Ureter (tissue), 1 donor: ENCODE measurements at regions not wholly inside any gene's neighbourhood (a gene's known extent, or its start where the extent isn't known, plus 50 kb on each side); places are given as distances from the start of the nearest gene placed in this dataset.

ENCODE experiments used
- DNase-seq: peaks from one replicate; pipeline ENCODE4 v3.0.0-alpha.2; 2020; ENCODE audit warnings: low spot score
- donor health status: DM: yes; HTN: yes; CAD: no.

DNA sequence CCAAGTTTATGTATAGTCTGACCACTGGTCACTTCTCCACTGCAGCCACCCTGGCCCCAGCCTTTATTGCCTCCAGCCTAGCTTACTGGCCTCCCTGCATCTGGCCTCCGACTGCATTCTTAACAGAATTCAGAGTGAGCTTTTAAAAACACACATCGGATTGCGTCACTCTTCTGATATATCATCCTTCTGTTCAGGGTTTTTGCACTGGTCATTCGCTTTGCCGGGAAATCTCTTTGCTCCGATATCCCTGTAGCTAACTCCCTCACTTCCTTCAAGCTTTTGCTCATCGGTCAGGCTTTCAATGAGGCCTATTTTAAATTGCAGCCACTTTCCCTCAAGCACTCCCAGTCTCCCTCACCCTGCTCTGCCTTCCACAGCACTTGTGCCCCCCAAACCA is 101.6 kb upstream of the DLX2 start:
- no peak for DNase-seq

GRCh38 chr2:172204762-172205161 is 102.1 kb upstream of the DLX2 start:
- DNase-seq = no peak

DNA sequence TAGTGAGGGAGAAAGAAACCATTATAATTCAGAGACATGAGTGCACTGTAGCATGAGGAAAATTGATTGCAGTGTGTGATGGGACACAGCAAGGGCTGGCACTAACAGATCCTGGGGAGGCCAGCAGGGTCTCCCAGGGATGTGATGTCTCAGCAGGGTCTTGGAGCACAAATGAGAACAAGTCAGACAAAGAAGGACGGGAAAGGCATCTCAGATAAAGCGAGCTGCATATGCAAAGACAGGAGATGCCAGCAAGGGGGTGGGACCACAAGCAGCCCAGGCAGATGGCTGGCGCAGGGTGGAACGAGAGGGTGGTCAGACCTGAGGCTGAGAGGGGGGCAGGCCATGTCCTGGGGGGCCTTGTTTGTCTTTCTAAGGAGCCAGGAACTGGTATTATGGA is 102.6 kb upstream of the DLX2 start:
- no peak for DNase-seq

- DNase-seq = no peak
These were observed 105.2 kb upstream of the DLX2 start for GRCh38 chr2:172207911-172208310.

GRCh38 chr2:172208791-172209325 is 106.2 kb upstream of the DLX2 start:
- DNase-seq = no peak

- no peak for DNase-seq
These were observed 107.9 kb upstream of the DLX2 start for GRCh38 chr2:172210599-172210998.

DNA sequence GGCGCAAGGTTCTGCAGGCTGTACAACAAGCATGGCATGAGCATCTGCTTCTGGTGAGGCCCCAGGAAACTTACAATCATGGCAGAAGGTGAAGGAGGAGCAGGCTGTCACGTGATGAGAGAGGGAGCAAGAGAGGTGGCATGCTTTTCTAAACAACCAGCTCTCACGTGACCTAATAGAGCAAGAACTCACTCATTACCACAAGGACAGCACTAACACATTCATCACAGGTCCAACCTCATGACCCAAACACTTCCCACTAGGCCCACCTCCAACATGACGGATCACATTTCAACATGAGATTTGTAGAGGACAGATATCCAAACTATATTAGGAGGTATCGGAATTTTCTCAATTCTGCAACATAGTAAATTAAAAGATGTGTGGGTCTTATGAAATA is 108.8 kb upstream of the DLX2 start:
- no peak for DNase-seq

- no peak for DNase-seq
These were observed 110.6 kb upstream of the DLX2 start for GRCh38 chr2:172213116-172213860.

- DNase-seq = no peak
These were observed 111.6 kb upstream of the DLX2 start for GRCh38 chr2:172214252-172214651.

GRCh38 chr2:172215172-172215935 is 112.7 kb upstream of the DLX2 start:
- DNase-seq = no peak

GRCh38 chr2:172215936-172216335 is 113.2 kb upstream of the DLX2 start:
- no peak for DNase-seq

GRCh38 chr2:172216477-172216876 is 113.8 kb upstream of the DLX2 start:
- no peak for DNase-seq

- no peak for DNase-seq
These were observed 116.5 kb upstream of the DLX2 start for GRCh38 chr2:172219201-172219600.

DNA sequence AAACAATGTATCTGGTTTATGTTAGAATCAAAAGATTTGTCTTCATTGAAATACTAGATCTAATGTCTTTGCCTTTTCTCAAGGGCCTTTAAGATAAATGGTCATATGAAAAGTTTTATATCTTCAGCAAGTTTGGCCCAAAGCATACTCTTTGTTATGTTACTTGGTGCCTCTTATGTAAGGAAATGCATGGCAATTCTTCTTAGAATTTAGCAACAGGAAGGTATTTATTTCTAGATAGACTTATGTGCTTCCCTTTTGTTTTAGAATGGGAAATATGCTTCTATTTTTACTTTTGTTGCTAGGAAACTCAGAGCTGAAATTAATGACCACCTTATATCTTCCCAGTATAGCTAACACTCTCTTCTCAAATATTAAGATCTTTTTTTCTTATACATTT is 117.4 kb upstream of the DLX2 start:
- no peak for DNase-seq

GRCh38 chr2:172223601-172224054 is 120.9 kb upstream of the DLX2 start:
- no peak for DNase-seq

GRCh38 chr2:172225786-172226185 is 123.1 kb upstream of the DLX2 start:
- DNase-seq = no peak

GRCh38 chr2:172226244-172227061 is 123.8 kb upstream of the DLX2 start:
- peak; percentile 63 for DNase-seq

- DNase-seq = no peak
These were observed 125.0 kb upstream of the DLX2 start for GRCh38 chr2:172227719-172228118.

GRCh38 chr2:172228177-172228808 is 125.6 kb upstream of the DLX2 start:
- DNase-seq = no peak

GRCh38 chr2:172229125-172229524 is 126.4 kb upstream of the DLX2 start:
- DNase-seq = peak; percentile 61

DNA sequence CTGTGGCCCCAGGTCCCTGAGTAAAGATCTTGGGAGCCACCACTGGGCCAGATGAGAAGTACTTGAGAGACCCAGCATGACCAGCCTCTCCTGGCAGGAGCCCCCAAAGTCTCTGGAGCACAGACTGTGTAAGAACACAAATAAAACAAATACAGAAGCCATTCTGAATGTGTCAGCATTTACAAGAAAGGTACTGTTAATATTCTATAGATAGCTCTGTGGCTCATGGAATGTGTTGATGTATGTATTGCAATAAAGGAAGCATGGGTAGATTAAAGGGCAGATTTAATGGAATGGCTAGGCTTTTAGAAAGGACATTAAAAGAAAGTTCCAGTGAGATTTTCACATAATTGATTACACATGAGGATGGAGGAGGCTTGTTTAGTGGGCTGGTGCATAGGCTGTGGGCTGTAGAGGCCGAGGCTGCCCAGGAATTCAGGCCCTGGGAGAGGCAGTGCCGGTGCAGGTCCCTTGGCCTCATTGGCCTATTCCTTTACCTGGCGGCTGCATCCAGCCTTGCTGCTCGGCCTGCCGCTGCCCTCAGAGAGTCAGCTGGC is 127.7 kb upstream of the DLX2 start:
- DNase-seq = peak; percentile 31
